PC-9 (cell line): ENCODE measurements at regions not wholly inside any gene's neighbourhood (a gene's known extent, or its start where the extent isn't known, plus 50 kb on each side); places are given as distances from the start of the nearest gene placed in this dataset.
"Not testable (repeated sequence)": the region's sequence is repeated elsewhere in the genome, so short reads cannot be mapped to it uniquely, and the experiment has no call there.

Experiments used
- BruUV-seq: library from RNA; stranded (reverse); fragments of 400-500 nt; replicated peaks from 2 replicates; lab custom pipeline; 2021; lab: Mats Ljungman, UMichigan
- CTCF ChIA-PET: fragments of 300-600 bp; sonication (Branson Sonifier 250); formaldehyde crosslinking; loops from one replicate; lab custom pipeline; 2022; ENCODE audit warnings: antibody characterized with exemption; lab: Charles Lee
- POLR2A ChIA-PET: fragments of 300-600 bp; sonication (Branson Sonifier 250); formaldehyde crosslinking; loops from one replicate; lab custom pipeline; 2022; ENCODE audit warnings: antibody characterized with exemption; ENCODE audit not compliant: unreplicated experiment; lab: Charles Lee
- DNase-seq, 2 experiments: peaks; one replicate each; pipeline versions ENCODE4 v3.0.0 to v3.0.0-alpha.2; 2015 to 2022; ENCODE audit warnings: mixed read lengths in 1 of 2
- H2AFZ ChIP-seq: fragments of 200-600 bp; sonication (generic); 2 replicates; pipeline ENCODE4 v1.8.1; 2017; ENCODE audit warnings: antibody characterized with exemption
- H3F3A ChIP-seq: fragments of 200-600 bp; sonication (generic); 2 replicates; pipeline ENCODE4 v1.8.1; 2017; ENCODE audit warnings: antibody characterized with exemption, mild to moderate bottlenecking, low read depth; ENCODE audit not compliant: insufficient read depth
- H3K27ac ChIP-seq: fragments of 200-600 bp; sonication (generic); 2 replicates; pipeline ENCODE4 v1.6.1; 2016; ENCODE audit warnings: mixed run types
- H3K27me3 ChIP-seq: fragments of 200-600 bp; sonication (generic); 2 replicates; pipeline ENCODE4 v1.6.1; 2016; ENCODE audit warnings: low read depth, mixed run types; ENCODE audit not compliant: insufficient read depth
- H3K36me3 ChIP-seq: fragments of 200-600 bp; sonication (generic); 2 replicates; pipeline ENCODE4 v1.6.1; 2016; ENCODE audit warnings: low read depth, mixed run types
- H3K4me1 ChIP-seq: fragments of 200-600 bp; sonication (generic); replicated peaks from 2 replicates; pipeline ENCODE4 v1.6.1; 2016; ENCODE audit warnings: mixed run types; ENCODE audit not compliant: insufficient read depth
- H3K4me2 ChIP-seq: fragments of 200-600 bp; sonication (generic); 2 replicates; pipeline ENCODE4 v1.6.1; 2017; ENCODE audit warnings: mixed run types
- H3K4me3 ChIP-seq: fragments of 200-600 bp; sonication (generic); 2 replicates; pipeline ENCODE4 v1.6.1; 2016; ENCODE audit warnings: mixed run types
- H3K79me2 ChIP-seq: fragments of 200-600 bp; sonication (generic); 2 replicates; pipeline ENCODE4 v1.6.1; 2017; ENCODE audit warnings: low read depth, mixed run types
- H3K9me2 ChIP-seq: fragments of 200-600 bp; sonication (generic); 2 replicates; pipeline ENCODE4 v1.8.1; 2017; ENCODE audit warnings: mild to moderate bottlenecking; ENCODE audit not compliant: insufficient read depth
- H3K9me3 ChIP-seq: fragments of 200-600 bp; sonication (generic); 2 replicates; pipeline ENCODE4 v1.8.1; 2016; ENCODE audit warnings: low read depth; ENCODE audit not compliant: insufficient read depth
- H4K20me1 ChIP-seq: fragments of 200-600 bp; sonication (generic); 2 replicates; pipeline ENCODE4 v1.8.1; 2017; ENCODE audit not compliant: insufficient read depth
- EZH2 ChIP-seq: fragments of 200-600 bp; sonication (generic); IDR thresholded peaks from 2 replicates; pipeline ENCODE4 v1.8.0; 2017; ENCODE audit warnings: antibody characterized with exemption, low read depth
- intact Hi-C: fragments of 100-400 bp; cut with micrococcal nuclease; formaldehyde crosslinking; loops from one replicate; pipeline ENCODE4 v1.10.0; 2022; ENCODE audit not compliant: unreplicated experiment
- TF ChIP-seq, protein P1 (sequence below): fragments of 200-600 bp; sonication (generic); conservative IDR thresholded peaks from 2 replicates; pipeline ENCODE4 v1.6.1; 2017; ENCODE audit warnings: mixed run types, antibody characterized with exemption, mild to moderate bottlenecking, moderate library complexity

DNA sequence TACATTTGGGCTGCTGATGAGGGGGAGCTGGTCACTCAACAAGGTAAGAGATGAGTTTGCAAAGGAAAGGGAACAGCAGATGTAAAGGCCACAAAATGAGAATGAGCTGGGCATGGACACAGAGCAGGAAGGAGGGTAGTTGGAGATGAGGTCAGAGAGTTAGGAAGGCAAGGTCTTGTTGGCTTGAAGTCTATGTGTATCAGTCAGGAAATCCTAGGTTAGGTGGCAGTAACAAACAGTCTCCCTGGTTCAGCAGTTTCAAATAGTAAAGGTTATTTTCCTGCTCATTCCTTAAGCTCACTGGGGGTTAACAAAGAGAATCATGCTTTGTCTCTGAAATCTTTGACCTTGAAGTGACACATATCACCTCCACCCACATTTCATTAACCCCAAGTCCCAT, 58.3 kb upstream of the ARL4C start:
- intact Hi-C loops = loop anchor here (5.0 to 10.0 kb wide), 4 partner anchors 127 to 1190 kb away; no protein-coding TSS in a partner anchor
- POLR2A ChIA-PET = no interaction called here

DNA sequence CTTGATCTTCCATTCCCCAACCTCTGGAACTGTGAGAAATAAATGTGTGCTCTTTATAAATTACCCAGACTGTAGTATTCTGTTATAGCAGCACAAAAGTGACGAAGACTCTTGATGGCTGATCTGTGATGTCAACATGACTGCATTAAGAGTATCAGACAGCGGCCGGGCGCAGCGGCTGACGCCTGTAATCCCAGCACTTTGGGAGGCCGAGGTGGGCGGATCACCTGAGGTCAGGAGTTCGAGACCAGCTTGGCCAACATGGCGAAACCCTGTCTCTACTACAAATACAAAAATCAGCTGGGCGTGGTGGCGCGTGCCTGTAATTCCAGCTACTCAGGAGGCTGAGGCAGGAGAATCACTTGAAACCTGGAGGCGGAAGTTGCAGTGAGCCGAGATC, 56.3 kb upstream of the ARL4C start:
- H2AFZ ChIP-seq, H3K9me3 ChIP-seq, H3K27me3 ChIP-seq, H3K4me3 ChIP-seq, H3K27ac ChIP-seq, H3K9me2 ChIP-seq, H4K20me1 ChIP-seq, CTCF ChIA-PET, H3F3A ChIP-seq, POLR2A ChIA-PET, H3K4me2 ChIP-seq, H3K36me3 ChIP-seq, DNase-seq, H3K79me2 ChIP-seq, BruUV-seq: not testable (repeated sequence)
- intact Hi-C loops = loop anchor here (1.0 to 10.0 kb wide), 5 partner anchors 119 to 1192 kb away; no protein-coding TSS in a partner anchor
- H3K4me1 ChIP-seq = peaks cover 28% of the 10 kb centered on the region

More for the DNA sequence above, 58.3 kb upstream of the ARL4C start:
- Histone ChIP-seq H4K20me1 (no peaks in the 10 kb centered on the region), H2AFZ (no peak overlapping the region), H3K79me2 (no peaks in the 10 kb centered on the region), H3K9me2 (no peaks in the 10 kb centered on the region), H3F3A (peaks cover 9% of the 10 kb centered on the region; the same call in 1 of the 2 replicates), H3K4me1 (peaks cover 35% of the 10 kb centered on the region), H3K27ac (no peak overlapping the region), H3K9me3 (0 out of 2 replicates have a peak, but pooled peaks cover 4% of the 10 kb centered on the region), H3K4me2 (no peak overlapping the region), H3K36me3 (no peaks in the 10 kb centered on the region), H3K27me3 (no peaks in the 10 kb centered on the region), H3K4me3 (no peak overlapping the region)
- DNase-seq = no peak
- no peak for TF ChIP-seq EZH2
- TF ChIP-seq, protein P1, sequence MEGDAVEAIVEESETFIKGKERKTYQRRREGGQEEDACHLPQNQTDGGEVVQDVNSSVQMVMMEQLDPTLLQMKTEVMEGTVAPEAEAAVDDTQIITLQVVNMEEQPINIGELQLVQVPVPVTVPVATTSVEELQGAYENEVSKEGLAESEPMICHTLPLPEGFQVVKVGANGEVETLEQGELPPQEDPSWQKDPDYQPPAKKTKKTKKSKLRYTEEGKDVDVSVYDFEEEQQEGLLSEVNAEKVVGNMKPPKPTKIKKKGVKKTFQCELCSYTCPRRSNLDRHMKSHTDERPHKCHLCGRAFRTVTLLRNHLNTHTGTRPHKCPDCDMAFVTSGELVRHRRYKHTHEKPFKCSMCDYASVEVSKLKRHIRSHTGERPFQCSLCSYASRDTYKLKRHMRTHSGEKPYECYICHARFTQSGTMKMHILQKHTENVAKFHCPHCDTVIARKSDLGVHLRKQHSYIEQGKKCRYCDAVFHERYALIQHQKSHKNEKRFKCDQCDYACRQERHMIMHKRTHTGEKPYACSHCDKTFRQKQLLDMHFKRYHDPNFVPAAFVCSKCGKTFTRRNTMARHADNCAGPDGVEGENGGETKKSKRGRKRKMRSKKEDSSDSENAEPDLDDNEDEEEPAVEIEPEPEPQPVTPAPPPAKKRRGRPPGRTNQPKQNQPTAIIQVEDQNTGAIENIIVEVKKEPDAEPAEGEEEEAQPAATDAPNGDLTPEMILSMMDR = no peak
- CTCF ChIA-PET = interaction anchor here (0.6 kb wide), 2 partner anchors 70 to 304 kb away, joined by 3 read pairs; no protein-coding TSS in a partner anchor
- BruUV-seq = no TSS peak

DNA sequence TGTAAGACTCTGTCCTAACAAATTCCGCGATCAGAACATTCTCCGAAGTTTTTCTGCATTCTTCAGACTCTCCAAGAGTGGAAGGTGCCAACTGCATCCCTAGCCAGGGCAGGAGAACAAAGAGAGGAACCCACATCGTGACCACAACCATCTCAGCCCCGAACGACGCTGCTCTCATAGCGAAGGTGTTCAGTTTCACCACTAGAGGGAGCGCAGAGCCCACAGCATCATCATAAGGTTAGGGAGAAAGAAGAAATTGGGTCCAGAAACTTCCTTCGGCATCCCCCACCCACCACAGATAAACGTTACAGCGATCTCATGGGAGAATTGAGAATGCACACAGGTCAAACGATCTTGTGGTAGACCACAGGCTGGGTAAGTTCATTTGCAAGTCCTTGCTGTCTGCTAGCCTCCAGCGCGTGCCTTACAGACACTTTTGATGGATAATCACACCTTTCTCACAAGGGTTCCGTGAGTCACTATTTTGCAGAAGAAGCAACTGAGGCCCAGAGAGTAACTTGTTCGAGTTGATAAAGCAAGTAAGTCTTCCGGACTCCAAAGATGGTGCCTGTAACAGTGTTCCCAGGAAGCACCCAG, 53.7 kb upstream of the ARL4C start:
- peak overlapping the region; percentile 10; the same call in 1 of the 2 replicates for H2AFZ ChIP-seq
- peak; percentile 74 to 85 for DNase-seq
- H3F3A ChIP-seq = no peaks in the 10 kb centered on the region
- intact Hi-C loops = loop anchor here (1.0 to 10.0 kb wide), 13 partner anchors 122 to 1194 kb away; no protein-coding TSS in a partner anchor
- H3K9me3 ChIP-seq = 0 out of 2 replicates have a peak, but pooled peaks cover 4% of the 10 kb centered on the region
- TF ChIP-seq, protein P1 = peak; percentile 99
- TF ChIP-seq EZH2 = no peak
- CTCF ChIA-PET = interaction anchor here (1.0 kb wide), 1 partner anchor 557 kb away, joined by 3 read pairs; no protein-coding TSS in a partner anchor
- H3K4me1 ChIP-seq = peaks cover 11% of the 10 kb centered on the region
- H3K4me2 ChIP-seq = peak overlapping the region; percentile 45
- no peaks in the 10 kb centered on the region for H3K9me2 ChIP-seq
- POLR2A ChIA-PET = no interaction called here
- no peaks in the 10 kb centered on the region for H3K79me2 ChIP-seq
- H3K4me3 ChIP-seq = no peak overlapping the region
- no peaks in the 10 kb centered on the region for H3K36me3 ChIP-seq
- no peak overlapping the region for H3K27ac ChIP-seq
- H4K20me1 ChIP-seq = no peaks in the 10 kb centered on the region
- no peaks in the 10 kb centered on the region for H3K27me3 ChIP-seq
- no TSS peak for BruUV-seq
